Mesodermal cell (in vitro differentiated cells): ENCODE measurements at regions not wholly inside any gene's neighbourhood (a gene's known extent, or its start where the extent isn't known, plus 50 kb on each side); places are given as distances from the start of the nearest gene placed in this dataset.

ENCODE experiments used
- H3K27ac ChIP-seq: 2 replicates; pipeline ENCODE4 v1.7.0; 2013; ENCODE audit warnings: mild to moderate bottlenecking, low read depth, low read length, moderate library complexity; ENCODE audit not compliant: severe bottlenecking
- H3K36me3 ChIP-seq: 2 replicates; pipeline ENCODE4 v1.7.1; 2013; ENCODE audit warnings: mild to moderate bottlenecking, low read length, moderate library complexity; ENCODE audit not compliant: control insufficient read depth, insufficient read depth
- H3K4me1 ChIP-seq: one replicate; pipeline ENCODE4 v1.7.1; 2013; ENCODE audit warnings: mild to moderate bottlenecking, low read length; ENCODE audit not compliant: insufficient read depth, control insufficient read depth, poor library complexity, severe bottlenecking
- H3K4me3 ChIP-seq: 2 replicates; pipeline ENCODE4 v1.7.0; 2013; ENCODE audit warnings: low read length, control low read depth, mild to moderate bottlenecking; ENCODE audit not compliant: insufficient read depth, poor library complexity, severe bottlenecking; ENCODE audit errors: extremely low read depth
- H3K9me3 ChIP-seq: 2 replicates; pipeline ENCODE4 v1.7.1; 2013; ENCODE audit warnings: mild to moderate bottlenecking, low read length, moderate library complexity; ENCODE audit not compliant: control insufficient read depth
- WGBS, 2 experiments: methylation state at CpG; one replicate each; pipeline ENCODE4 v1.1.5; 2013; ENCODE audit warnings: missing lambda C conversion rate in 2 of 2; ENCODE audit not compliant: insufficient coverage in 2 of 2; 5-methylcytosine and 5-hydroxymethylcytosine counted together

GRCh38 chr13:73210218-73210883 lies 151.5 kb downstream of the KLF5 start:
- Histone ChIP-seq H3K27ac (no peak overlapping the region), H3K4me3 (no peak overlapping the region), H3K4me1 (peaks cover 5% of the 10 kb centered on the region), H3K9me3 (no peaks in the 10 kb centered on the region), H3K36me3 (no peaks in the 10 kb centered on the region)
- WGBS, 2 experiments = 52 to 66% methylated on average over 3 to 5 of the region's 6 CpGs

DNA sequence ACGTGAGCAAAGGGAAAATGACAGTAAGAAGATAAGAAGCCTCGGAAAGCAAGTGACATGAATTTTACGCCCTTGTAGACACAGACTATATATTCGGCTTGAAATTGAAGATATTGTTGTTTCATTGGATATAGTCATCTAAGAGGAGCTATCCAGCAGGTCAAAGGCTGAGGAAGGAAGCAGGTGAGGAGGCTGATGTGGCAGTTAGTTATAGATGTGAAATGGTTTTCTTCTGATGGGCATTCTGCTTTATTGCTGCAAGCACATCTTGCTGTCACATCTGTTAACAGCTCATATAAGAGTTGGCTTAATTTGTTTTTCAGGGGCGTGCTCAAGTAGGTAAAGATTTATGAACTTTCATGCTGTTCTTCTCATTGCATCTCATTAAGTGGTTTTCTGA lies 146.1 kb downstream of the KLF5 start:
- WGBS, 2 experiments = 80 to 82% methylated on average over 4 to 5 of the region's 5 CpGs
- H3K36me3 ChIP-seq = no peaks in the 10 kb centered on the region
- no peak overlapping the region for H3K27ac ChIP-seq
- H3K9me3 ChIP-seq = no peaks in the 10 kb centered on the region
- H3K4me1 ChIP-seq = peaks cover 4% of the 10 kb centered on the region
- no peak overlapping the region for H3K4me3 ChIP-seq

DNA sequence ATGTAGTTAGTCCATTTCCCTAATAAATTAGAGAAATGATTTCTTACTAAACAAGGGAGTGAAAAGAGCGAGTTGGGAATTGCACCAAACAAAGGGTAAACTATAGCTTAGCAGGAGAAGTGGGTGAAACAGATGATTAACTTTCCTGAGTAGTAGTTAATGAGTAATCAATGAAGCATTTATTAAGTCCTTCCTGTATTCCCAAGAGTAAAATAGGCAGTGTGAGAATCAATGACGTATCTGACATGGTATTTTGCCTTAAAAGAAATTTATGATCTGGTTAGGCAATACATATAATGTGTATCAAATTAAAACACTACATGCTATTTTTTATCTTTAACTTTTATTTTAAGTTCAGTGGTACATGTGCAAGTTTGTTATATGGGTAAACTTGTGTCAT lies 142.8 kb downstream of the KLF5 start:
- Histone ChIP-seq H3K4me1 (peaks cover 4% of the 10 kb centered on the region), H3K4me3 (no peak overlapping the region)
- 100% methylated on average over 1 of the region's 2 CpGs; no CpG with 5 or more reads in 1 of the 2 experiments for WGBS, 2 experiments

GRCh38 chr13:73198991-73199411 lies 140.2 kb downstream of the KLF5 start:
- 91 to 94% methylated on average over 3 to 4 of the region's 4 CpGs for WGBS, 2 experiments

More for the DNA sequence above, 142.8 kb downstream of the KLF5 start:
- H3K27ac ChIP-seq = no peak overlapping the region
- H3K36me3 ChIP-seq = no peaks in the 10 kb centered on the region
- no peaks in the 10 kb centered on the region for H3K9me3 ChIP-seq

GRCh38 chr13:73195091-73195490 lies 136.3 kb downstream of the KLF5 start:
- Histone ChIP-seq H3K36me3 (no peaks in the 10 kb centered on the region), H3K4me3 (no peak overlapping the region), H3K4me1 (no peaks in the 10 kb centered on the region), H3K9me3 (no peaks in the 10 kb centered on the region), H3K27ac (no peak overlapping the region)

More at GRCh38 chr13:73198991-73199411, 140.2 kb downstream of the KLF5 start:
- Histone ChIP-seq H3K9me3 (no peaks in the 10 kb centered on the region), H3K36me3 (no peaks in the 10 kb centered on the region), H3K27ac (no peak overlapping the region), H3K4me3 (no peak overlapping the region), H3K4me1 (peaks cover 4% of the 10 kb centered on the region)

- Histone ChIP-seq H3K4me1 (no peaks in the 10 kb centered on the region), H3K9me3 (no peaks in the 10 kb centered on the region), H3K36me3 (no peaks in the 10 kb centered on the region), H3K4me3 (no peak overlapping the region), H3K27ac (no peak overlapping the region)
- WGBS, 2 experiments = 88 to 96% methylated on average over 2 to 4 of the region's 4 CpGs
Measured at GRCh38 chr13:73194310-73194709, 135.5 kb downstream of the KLF5 start.

DNA sequence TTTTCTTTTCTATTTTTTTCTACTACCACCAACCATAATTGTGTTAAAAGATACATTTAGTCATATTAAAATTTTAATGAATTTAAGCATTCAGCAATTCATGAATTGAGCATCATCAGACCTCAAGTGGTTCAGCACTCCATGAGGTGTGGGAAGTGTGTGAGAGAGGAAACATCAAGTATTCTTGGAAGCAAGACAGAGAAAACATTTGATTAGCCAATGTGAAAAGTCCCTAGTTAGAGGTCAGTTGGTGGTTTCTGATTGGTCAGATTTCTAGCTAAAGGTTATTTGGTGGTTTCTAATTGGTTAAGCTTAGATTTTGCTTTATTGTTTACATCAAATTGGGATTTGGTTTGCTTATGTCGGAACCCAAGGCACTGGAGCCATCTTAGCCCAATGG lies 134.7 kb downstream of the KLF5 start:
- no peaks in the 10 kb centered on the region for H3K4me1 ChIP-seq
- no peaks in the 10 kb centered on the region for H3K9me3 ChIP-seq
- no peak overlapping the region for H3K4me3 ChIP-seq
- no peaks in the 10 kb centered on the region for H3K36me3 ChIP-seq
- H3K27ac ChIP-seq = no peak overlapping the region
- WGBS, 2 experiments = no CpG with 5 or more reads among the region's 1 CpG

DNA sequence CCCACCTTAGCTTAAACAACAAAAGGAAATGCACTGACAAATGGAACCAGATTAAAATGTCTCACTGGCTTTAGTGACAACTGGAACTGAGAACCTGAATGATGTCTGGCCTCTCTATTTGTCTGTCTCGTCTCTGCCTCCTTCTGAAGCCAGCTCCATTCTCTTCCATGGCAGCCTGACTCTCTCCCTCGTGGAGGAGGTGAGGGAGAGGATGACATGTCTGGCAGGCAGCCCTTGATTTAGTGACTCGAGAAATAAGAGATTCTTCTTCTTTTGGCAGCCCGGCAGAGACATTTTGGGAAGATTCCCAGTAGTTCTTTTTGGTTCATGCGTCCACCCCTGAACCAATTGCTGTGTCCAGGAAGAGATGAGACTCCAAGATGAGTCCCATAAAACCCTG lies 131.7 kb downstream of the KLF5 start:
- 80 to 86% methylated on average over 3 to 5 of the region's 5 CpGs for WGBS, 2 experiments
- Histone ChIP-seq H3K4me1 (no peaks in the 10 kb centered on the region), H3K9me3 (no peaks in the 10 kb centered on the region), H3K4me3 (no peak overlapping the region), H3K27ac (no peak overlapping the region), H3K36me3 (no peaks in the 10 kb centered on the region)

- 44 to 54% methylated on average over 4 to 5 of the region's 8 CpGs for WGBS, 2 experiments
- Histone ChIP-seq H3K27ac (no peak overlapping the region), H3K4me3 (no peak overlapping the region), H3K36me3 (no peaks in the 10 kb centered on the region), H3K9me3 (no peaks in the 10 kb centered on the region), H3K4me1 (no peaks in the 10 kb centered on the region)
Measured at GRCh38 chr13:73189776-73190175, 131.0 kb downstream of the KLF5 start.

GRCh38 chr13:73189362-73189761 lies 130.6 kb downstream of the KLF5 start:
- H3K27ac ChIP-seq = no peak overlapping the region
- H3K9me3 ChIP-seq = no peaks in the 10 kb centered on the region
- no peak overlapping the region for H3K4me3 ChIP-seq
- 71 to 86% methylated on average over 1 to 2 of the region's 2 CpGs for WGBS, 2 experiments
- H3K36me3 ChIP-seq = no peaks in the 10 kb centered on the region
- H3K4me1 ChIP-seq = no peaks in the 10 kb centered on the region

- Histone ChIP-seq H3K4me1 (no peaks in the 10 kb centered on the region), H3K9me3 (no peaks in the 10 kb centered on the region), H3K4me3 (no peak overlapping the region), H3K27ac (no peak overlapping the region), H3K36me3 (no peaks in the 10 kb centered on the region)
- WGBS, 2 experiments = 98% methylated on average over 3 of the region's 4 CpGs; no CpG with 5 or more reads in 1 of the 2 experiments
Measured at GRCh38 chr13:73187106-73187505, 128.3 kb downstream of the KLF5 start.
